HG03095 (cell line): ENCODE measurements at regions not wholly inside any gene's neighbourhood (a gene's known extent, or its start where the extent isn't known, plus 50 kb on each side); places are given as distances from the start of the nearest gene placed in this dataset.

Experiments
- ATAC-seq: cut with Tn5 transposase; IDR thresholded peaks from one replicate; pipeline ENCODE4 v1.9.1; 2021; ENCODE audit warnings: moderate library complexity; ENCODE audit not compliant: unreplicated experiment

GRCh38 chr3:25130724-25131520 is 297.1 kb upstream of the RARB start:
- no peak for ATAC-seq

GRCh38 chr3:25133588-25133987 is 294.5 kb upstream of the RARB start:
- ATAC-seq: no peak

GRCh38 chr3:25137606-25138005 is 290.5 kb upstream of the RARB start:
- ATAC-seq: no peak

- no peak for ATAC-seq
These were observed 288.8 kb upstream of the RARB start for GRCh38 chr3:25139267-25139666.

DNA sequence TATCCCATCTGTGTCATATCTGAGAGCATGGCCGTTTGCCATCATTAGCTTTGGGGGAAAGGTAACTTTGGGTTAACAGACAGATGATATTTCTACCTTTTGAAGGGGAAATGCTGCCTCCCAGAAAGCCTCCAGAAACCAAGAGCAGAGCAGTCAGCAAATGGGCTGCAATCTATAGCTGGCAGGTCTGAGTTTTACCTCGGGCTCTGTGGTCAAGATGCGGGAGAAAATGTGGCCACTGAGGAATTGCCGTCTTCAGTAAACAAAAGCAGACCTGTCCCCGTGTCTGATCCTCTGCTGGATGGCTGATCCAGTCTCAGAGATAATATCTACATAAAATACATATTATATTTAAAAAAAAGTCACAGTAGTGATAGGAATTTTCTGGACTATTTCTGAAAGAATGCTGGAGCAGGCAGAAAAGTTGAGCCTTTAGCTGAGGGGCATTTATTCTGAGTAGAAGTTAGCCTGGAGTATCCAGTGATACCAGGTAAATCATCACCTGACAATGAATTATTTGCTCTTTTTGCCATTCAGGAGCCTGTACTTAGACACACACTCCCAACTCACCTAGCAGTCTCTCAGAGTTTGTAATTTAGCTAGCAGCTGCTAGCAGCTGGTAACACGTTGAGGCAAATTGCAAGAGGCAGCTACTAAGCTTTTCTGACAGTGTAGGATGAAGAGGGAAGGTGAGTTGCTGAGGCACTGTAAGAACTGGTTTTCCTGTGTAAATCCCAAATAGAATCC is 285.3 kb upstream of the RARB start:
- no peak for ATAC-seq

- ATAC-seq: no peak
These were observed 284.6 kb upstream of the RARB start for GRCh38 chr3:25143356-25144025.

- ATAC-seq: no peak
These were observed 283.6 kb upstream of the RARB start for GRCh38 chr3:25144430-25144829.

GRCh38 chr3:25145176-25145575 is 282.9 kb upstream of the RARB start:
- ATAC-seq: no peak

DNA sequence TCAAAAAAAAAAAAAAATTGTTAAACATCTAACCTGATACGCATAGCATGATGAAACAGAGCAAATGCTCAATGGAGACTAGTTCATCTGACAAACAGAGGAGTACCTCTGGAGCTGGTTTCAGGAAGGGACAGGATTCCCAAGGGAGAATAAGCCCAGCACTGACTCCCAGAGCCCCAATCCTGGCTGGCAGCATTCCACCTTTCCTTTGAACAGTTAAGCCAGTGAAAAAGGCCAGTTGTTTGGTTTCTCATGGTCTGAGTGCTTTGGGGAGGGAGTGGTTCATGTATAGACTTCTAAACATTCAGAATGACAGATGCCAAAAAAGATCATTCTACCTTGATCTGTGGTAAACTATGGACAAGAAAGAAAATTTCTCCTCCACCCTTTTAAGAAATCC is 277.9 kb upstream of the RARB start:
- no peak for ATAC-seq

- no peak for ATAC-seq
These were observed 276.7 kb upstream of the RARB start for GRCh38 chr3:25151281-25151902.

- no peak for ATAC-seq
These were observed 276.2 kb upstream of the RARB start for GRCh38 chr3:25151903-25152295.

DNA sequence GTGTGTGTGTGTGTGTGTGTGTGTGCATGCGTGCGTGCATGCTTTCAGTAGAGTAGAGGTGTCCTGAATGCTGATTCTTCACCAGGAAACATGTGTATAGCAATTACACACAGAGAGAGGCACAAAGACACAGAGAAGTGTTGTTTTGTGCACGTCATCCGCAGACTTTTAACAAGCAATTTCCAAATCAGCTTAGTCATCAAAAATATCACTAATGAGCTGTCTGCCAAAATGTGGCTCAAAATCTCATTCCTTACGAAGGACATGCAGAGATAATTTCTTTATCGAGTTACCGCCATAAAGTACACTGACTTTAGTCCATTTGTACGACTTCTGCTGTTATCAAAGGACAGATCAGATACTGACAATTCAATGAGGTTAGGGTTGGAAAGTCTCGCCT is 274.9 kb upstream of the RARB start:
- ATAC-seq: no peak

DNA sequence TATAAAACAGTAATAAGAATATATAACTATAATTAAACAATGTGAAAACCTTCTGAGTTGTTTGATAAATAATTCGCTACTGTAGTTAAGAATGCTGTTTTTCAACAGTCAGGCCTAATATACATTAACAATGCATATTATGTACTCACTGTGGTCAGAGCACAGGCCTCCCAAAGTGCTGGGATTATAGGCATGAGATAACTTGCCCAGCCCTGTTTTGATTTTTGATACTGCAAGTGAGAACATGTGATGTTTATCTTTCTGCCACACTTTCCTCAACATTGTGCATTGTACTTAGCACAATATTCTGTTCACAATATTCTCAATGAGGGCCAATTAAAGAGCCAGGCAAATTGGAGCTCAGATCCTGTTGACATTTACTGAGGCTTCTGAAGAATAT is 274.5 kb upstream of the RARB start:
- no peak for ATAC-seq

- no peak for ATAC-seq
These were observed 272.2 kb upstream of the RARB start for GRCh38 chr3:25155652-25156471.

DNA sequence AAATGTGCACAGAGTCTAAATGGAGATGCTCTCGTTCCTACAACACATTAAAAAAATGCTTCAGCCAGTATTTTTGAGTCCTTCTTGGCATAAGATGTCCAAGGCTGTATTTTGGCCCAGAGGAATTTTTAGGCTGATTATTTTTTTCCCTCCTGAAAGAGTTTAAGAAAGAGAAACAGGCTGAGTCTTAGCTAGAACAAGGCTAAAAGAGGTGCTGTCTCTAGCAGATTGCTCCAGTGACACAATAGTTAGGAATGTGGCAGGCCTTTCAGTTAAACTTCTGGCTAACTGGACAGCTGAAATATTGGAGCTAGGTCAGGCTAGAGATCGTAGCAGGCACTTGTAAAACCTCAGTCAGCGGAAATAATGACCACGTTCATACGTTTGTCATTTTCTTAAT is 271.4 kb upstream of the RARB start:
- ATAC-seq: no peak

GRCh38 chr3:25165306-25165705 is 262.8 kb upstream of the RARB start:
- no peak for ATAC-seq

DNA sequence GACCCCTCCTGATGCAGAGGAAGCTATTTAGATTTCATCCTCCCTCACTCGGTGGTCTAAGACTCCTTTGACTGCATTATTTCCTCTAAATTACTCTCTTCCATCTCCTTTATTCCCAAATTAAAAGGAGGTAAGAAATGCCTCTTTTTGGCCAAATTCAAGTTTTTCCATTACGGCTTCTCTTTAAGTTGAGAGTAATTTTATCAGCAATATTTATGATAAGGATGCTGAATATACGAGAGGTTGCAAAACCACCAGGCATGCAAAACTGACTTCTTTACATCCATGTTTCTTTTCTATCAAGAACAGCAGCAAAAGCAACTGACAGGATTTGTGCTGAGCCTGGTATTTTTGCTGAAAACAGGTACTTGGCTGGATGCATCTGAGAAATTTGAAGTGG is 262.0 kb upstream of the RARB start:
- no peak for ATAC-seq

DNA sequence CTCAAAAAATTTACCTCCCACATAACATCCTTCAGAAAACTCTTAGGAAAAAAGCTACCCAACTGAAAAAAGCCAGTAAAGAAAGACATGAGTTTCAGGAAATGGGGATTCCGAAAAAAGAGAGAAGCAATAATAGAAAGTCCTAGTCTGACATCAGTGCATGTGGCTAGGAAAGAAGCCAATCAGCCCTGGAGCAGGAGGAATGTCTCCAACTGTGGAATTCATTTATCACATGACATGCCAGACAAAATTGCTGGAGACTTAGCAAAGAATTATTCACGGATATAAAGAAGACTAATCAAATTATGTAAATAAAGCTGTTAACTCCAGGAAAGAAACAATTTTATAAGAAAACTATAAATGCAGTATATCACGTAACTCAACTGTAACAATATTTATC is 258.9 kb upstream of the RARB start:
- ATAC-seq: no peak

GRCh38 chr3:25170021-25170420 is 258.0 kb upstream of the RARB start:
- ATAC-seq: no peak

DNA sequence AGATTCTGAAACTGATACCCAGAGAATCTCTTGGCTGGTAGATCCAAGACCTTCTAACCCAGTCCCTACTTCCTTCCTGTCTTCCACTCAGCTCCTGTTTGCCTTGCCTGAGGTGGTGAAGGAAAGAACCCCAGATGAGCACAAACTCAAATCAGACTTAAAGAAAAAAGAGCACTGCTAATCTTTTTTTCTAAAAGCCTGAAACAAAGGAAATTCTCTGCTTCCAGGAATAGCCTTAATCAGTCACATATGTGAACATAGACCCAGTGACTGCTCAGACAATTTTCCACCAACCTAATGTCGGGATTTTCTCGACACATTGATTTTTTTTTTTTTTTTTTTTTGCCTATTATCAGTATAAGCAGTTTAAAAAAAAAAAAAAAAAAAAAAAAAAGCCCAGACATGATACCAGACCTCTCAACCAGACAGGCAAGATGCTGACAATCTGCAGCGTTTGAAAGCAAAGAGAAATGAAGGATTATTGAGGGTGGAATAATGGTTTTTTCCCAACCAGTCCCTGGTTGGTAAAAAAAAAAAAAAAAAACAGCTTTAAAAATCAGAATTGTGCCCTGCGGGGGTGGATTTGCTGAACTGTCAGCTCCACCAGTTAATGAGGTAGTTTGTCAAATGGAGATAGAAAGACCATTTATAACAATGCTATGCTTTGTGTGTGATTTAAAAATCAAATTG is 256.8 kb upstream of the RARB start:
- no peak for ATAC-seq
